NCI-H2196 treated with DMSO at 0.1 percent for 48 hours (cell line): ENCODE measurements at regions not wholly inside any gene's neighbourhood (a gene's known extent, or its start where the extent isn't known, plus 50 kb on each side); places are given as distances from the start of the nearest gene placed in this dataset.
A peak's percentile ranks its signal among the peaks of the same experiment; 100 is the strongest.
"Not testable (repeated sequence)": the region's sequence is repeated elsewhere in the genome, so short reads cannot be mapped to it uniquely, and the experiment has no call there.

Experiments used
- DNase-seq: peaks from one replicate; lab custom pipeline; 2025; ENCODE audit not compliant: unreplicated experiment; lab: John Stamatoyannopoulos, UW

DNA sequence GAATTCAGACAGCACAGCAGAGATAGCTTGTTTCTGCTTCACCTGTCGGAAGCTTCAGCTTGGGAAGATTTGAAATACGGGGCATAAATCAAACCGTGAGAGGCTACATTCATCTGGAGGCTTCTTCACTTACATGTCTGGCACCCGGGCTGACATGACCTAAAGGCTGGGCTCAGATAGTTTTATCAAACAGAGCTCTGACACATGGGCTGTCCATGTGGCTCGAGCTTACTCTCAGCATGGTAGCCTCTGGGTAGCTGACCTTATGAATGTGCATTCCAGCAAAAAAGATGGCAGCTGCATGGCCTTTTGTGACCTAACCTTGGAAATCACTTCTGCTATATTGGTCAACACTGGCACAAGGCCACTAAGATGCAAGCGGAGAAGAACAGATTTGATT is 414.5 kb downstream of the NDFIP2 start:
- no peak for DNase-seq

DNA sequence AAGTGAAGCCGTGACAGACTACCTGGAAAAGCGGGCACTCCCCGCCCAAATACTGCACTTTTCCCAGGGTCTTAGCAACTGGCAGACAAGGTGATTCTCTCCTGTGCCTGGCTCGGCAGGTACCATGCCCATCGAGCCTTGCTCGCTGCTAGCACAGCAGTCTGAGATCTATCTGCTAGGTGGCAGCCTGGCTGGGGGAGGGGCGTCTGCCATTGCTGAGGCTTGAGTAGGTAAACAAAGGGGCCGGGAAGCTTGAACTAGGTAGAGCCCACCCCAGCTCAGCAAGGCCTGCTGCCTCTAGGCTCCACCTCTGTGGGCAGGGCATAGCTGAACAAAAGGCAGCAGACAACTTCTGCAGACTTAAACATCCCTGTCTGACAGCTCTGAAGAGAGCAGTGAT is 406.3 kb downstream of the NDFIP2 start:
- DNase-seq: not testable (repeated sequence)

DNA sequence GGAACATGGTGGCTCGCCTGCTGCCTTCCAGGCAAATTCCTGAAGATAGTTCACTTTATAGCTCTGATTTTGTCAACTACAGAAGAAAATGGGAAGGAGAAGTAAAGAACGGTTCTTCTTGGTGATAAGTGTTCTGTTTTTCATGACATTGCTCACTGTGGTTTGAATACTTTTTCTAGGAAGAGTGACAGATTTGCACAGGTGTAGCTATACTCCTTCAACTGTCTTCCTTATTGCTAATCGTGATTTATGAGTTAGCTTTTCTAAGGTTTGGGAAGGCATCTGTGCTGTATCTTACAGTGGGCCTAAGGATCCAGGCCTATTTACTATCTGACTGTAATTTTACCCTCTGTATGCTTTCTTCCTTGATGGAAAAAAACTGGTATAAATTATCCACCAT is 405.6 kb downstream of the NDFIP2 start:
- no peak for DNase-seq

DNA sequence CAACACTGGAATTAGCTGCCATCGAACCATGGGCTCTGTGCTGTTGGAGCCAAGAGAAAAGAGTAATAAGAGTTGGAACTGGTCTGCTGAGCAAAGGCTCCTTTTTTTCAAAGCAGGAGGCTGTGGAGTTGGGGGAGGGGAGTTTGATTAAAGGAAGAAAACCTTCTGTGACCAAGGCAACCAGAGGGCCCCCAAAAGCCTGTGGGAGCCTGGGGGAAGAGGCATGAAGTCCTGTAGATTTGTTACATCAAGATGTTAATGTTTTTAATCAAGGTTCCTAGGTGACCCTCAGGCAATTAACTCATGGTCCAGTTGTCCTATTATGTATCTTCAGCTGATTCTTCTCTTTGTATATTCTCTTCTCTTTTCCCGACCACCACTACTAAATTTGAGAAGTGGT is 403.9 kb downstream of the NDFIP2 start:
- DNase-seq: no peak

DNA sequence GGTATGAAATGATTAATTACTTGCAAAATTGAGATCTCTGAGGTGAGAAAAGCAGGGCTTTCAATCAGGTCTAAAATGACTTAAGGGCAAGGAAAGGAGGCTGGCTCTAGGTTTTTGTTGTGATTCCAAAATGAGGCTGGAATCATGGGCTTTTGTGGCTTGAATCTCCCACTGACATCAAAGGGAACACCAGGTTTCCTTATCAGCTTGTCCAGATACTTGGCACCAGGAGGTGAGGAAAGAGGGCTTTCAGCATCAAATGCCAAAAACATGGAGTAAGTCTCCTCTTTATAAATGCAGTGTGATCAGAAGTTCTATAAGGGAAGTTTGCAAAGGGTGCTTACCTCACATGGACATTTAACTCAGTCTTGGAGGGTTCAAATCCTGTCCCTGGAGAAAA is 402.3 kb downstream of the NDFIP2 start:
- DNase-seq: no peak

DNA sequence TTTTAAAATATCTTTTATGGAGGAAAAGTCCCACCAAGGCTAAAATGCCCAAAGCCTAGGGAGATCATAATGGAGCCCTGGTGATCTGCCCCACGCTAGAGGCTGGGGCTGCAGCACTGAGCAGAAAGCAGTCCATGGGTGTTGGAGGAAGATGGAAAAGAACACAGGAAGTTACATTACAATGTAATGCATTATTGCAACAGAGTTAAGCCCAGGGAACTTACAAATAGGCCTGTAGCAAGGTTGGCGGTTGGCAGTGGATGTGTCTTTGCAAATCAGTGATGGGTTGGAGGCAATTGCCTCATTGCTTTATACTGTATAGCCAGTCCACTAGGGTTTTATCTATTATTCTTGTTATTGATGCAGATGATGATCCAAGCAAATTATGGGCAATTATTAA is 399.9 kb downstream of the NDFIP2 start:
- DNase-seq: no peak

DNA sequence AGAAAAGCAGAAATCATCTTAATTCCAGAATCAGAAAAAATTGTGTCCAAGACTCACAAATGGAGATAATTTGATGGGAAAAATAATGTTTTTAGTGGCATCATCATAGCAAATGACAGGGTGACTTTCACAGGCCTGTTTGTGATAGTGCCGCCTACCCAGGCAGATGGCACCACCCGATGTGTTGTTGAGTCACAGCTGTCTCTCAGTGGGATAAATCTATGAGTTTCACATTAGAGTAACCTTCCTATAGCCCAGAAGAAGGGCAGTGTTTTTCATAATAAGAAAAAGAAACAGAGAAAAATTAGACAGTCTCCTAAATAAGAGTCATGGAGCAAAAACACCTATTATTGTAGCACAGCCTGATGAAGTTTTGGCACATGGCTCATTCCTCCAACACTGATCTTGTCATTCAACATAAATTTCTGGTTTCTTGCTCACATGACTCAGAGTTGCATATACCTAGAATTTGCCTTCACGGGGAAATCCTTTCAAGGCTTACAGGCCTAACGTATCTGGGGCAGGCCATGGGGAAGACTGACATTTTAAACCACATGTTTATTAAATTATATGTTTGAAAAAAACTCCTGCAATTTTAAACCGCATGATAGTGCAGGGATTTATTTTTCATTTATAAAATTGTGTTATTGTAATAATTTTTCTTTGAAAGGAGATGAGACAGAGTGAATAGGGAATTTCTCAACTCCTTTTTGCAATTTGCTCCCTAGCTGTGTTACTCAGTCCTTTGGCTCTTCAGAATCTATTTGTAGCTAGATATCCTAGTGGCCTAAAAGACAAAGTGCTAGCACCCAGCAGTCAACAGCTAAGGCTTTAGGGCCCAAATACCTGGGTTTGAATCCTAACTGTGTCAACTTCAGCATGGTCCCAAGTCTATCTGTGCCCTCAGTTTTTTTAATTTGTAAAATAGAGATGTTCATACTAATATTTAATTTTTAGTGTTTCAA is 393.7 kb downstream of the NDFIP2 start:
- no peak for DNase-seq

DNA sequence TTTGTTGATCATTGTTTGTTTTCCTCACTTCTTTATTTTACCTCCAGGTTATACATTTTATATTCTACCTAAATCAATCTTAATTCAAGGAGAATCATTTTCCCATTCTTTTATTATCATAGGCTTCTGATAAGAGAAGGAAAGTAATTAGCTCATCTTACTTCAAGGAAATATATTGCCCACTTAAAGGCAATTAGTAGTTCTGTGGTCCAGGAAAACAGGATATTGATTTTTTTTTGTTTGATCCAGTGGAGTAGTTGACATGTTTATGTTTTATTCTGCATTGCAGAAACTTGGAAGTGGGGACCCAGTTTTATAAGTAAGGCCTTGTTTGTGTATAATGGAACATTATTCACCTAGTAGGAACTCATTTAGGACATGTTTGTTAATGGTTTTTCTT is 390.6 kb downstream of the NDFIP2 start:
- no peak for DNase-seq

DNA sequence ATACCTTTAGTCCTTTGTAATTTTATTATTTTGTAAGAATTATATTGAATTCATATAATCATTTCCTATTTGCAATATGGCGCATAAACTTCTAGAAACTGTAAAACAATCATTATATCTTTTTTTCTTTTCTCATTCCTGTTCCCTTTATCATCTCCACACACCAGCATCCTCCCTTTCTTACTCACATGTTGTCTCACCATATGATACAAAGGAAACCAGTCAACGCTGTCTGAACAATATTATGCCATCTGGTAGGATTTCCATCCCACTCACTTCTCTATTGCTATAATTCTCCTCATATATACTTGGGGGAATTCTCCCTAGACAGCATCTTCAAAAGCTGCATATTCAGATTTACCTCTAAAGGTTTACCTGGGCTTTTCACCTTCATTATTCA is 389.8 kb downstream of the NDFIP2 start:
- no peak for DNase-seq

DNA sequence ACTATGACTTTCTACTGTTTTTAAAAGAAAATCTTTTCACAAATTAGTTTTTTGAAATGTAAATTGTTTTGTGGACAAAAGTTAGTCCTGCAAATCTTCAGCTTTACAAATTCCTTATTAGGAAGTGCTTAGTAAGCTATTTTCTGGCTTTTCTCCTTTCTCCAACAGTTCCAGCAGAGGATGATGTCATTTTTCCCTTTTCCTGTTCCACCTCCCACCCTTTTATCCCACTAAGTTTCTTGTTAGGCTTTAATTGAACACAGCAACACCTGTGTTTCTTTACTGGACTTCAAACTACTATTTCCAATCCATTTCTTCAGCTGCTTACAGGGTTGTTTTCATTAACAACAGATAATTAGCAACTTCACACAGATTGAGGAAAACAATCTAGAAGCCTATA is 389.2 kb downstream of the NDFIP2 start:
- no peak for DNase-seq

DNA sequence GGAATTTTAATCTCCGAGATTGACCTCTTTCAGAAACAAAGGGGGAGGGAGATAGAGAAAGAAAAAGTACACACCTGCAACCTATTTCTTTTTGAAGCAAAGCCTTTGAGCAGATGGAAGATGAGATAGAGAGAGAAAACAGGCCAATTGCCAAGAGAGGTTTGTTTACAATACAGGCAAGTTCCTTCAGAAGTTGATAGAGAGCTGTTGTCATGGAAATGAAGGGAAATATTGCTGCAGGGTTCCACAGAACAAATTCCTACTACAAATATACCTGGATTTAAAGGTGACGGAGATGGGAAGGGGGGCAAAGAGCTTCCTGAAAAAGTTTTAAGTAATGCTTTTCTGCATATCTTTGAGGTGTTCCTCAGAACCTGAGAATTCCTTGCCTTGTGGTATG is 388.4 kb downstream of the NDFIP2 start:
- peak; percentile 8 for DNase-seq

DNA sequence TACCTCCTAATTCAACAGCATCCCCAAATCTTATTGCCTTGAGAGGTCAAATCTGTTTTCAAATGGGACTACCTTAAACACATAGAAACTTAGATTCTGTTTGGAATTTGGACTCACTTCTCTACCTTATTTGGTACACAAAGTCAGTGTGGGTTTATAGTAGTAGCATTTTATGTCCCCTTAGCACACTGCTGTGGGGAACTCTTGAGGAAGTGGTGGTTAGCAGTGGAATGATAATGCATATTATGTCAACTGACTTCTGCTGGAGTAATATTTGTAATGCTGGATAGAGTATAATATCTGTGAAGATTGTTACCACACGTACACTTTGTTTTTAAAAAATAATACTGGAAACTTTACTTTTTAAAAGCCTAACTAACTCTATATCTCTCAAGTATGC is 386.3 kb downstream of the NDFIP2 start:
- no peak for DNase-seq

DNA sequence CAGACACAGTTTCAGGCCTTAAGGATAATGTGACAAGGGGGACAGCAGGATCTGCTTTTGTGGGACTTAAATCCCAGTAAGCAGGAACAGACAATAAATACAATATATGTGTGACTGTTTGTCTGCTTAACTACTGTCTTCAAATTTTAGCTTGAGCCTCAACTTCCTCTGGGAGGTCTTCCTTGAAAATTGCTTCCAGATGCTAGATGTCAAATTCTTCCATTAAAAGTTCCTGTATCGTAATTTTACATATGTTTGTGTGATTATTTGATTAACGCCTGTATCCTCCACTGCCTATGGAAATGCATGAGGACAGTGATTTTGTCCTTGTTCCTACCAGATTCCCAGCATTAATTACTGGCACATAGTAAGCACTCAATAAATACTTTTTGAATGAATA is 385.5 kb downstream of the NDFIP2 start:
- DNase-seq: no peak

DNA sequence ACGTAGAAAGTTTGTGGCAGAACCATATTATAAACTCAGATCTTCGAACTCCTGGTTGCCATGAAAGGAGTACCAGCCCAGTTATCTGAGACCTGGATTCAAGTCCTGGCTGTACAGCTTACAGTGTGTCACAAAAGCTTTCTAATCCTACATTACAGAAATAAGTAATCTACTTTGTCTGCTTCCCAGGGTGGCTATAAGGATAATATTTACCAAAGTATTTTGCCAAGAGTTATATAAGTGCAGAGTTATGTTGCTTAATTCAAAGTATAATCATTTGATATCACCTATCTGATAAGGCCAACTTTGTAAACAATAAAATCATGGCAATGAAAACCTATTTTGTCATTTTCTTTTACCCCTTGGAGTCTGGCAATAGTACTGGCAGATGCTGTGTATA is 381.6 kb downstream of the NDFIP2 start:
- DNase-seq: no peak

DNA sequence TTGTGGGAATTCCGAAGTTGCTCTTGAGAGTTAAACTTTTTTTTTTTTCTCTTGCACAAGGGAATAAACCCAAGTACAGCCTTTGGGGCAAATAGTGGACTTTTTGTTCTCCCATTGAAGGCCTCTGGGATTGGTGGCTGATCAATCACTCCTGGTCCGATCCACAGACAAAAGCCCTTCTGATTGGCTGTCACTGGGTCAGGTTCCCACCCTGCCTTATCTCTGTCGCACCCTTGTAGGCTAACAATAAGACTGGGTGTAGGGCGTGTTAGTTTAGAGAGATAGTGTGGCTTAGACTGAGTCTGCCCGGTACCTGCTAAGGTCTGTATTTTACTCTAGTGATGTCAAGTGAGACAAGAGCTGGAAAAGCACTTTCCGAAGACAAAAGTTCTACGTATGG is 380.8 kb downstream of the NDFIP2 start:
- no peak for DNase-seq

DNA sequence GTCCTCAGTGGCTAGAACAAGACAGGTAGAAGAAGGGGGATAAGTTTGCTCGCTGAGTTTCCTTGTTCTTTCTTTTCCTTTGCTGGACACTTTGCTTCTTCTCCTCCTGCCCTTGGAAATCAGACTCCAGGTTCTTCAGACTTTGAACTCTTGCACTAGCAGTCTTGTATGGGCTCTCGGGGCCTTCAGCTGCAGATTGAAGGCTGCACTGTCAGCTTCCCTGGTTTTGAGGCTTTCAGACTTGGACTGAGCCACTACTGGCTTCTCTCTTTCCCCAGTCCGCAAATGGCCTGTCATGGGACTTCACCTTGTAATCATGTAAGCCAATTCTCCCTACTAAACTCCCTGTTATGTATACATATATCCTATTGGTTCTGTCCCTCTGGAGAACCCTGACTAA is 379.8 kb downstream of the NDFIP2 start:
- no peak for DNase-seq

DNA sequence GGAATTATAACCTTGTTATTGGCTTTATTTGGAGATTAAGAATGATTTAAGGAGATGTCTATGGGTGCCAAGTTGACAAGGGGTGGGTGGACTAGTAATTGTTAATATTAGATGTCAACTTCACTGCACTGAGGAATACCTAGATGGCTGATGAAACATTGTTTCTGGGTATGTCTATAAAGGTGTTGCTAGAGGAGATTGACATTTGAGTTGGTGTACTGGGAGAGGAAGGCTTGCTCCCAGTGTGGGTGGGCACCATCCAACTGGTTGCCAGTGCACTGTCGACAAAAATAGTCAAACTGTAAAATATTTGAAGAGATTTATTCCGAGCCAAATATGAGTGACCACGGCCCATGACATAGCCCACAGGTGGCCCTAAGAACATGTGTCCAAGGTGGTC is 378.8 kb downstream of the NDFIP2 start:
- no peak for DNase-seq

DNA sequence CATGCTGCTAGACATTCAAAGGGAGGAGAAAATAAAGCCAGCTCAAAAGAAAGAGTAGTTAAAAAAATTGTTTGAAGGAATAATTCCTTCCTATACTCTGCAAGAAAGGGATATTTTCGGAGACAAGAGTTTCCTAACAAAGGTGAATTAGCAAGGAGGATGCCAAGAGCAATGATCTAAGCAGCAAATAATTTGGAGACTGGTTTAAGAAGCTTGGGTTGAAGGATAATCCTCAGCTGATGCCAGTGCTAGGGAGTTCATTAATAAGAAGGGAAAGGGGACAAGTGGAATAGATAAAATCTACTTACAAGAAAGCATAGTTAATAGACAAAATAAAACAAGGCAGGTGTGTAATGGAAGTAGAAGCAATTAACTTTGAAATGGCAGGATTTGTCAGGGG is 372.3 kb downstream of the NDFIP2 start:
- DNase-seq: no peak

DNA sequence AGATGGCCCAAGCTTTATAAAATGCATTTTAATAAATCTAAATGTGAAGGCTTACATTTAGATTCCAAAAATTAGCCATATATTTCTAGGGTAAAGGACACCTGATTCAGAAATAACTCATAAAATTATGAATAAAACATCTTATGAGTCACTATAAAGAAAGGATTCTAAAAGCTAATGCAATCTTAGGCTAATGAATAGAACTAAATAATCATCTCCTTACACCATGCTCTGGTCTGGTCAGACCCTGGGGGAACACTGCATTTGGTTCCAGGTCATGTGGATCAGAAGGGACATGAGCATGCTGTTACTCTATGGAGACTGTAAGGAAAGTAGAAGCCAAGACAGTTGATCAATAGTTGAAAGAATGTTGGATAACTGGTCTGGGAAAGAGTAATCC is 370.4 kb downstream of the NDFIP2 start:
- no peak for DNase-seq

DNA sequence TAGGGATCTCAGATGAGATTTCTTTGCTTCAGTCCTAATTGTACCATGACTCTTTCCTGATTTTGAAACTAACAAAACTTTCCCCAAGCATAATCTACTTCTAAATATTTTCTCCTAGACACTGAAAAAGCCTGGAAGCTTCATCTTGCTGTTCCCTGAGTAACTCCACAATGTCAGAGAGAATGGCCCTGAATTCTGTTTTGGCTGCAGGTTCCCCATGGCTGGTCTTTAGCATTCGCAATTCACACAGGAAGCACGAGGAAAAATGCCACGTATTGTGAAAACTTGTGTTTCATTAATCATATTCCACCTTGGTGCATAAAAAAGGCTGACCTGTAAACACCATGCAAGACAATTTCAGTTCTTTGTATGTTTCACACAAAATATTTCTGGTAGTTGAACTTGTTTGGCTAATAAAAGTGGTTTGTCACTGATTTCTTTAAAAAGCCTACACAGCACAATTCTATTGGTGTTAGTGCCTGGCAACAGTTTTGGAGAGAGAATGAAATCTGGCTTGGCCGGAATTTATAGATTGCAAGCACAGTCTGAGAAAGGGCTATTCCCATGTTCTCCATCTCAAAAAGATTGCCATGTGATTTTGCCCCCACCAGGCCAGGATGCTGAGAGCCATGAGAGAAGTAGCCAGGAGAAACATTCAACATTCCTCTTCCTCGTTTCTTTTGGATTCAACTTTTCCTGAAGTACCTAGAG is 367.1 kb downstream of the NDFIP2 start:
- no peak for DNase-seq

DNA sequence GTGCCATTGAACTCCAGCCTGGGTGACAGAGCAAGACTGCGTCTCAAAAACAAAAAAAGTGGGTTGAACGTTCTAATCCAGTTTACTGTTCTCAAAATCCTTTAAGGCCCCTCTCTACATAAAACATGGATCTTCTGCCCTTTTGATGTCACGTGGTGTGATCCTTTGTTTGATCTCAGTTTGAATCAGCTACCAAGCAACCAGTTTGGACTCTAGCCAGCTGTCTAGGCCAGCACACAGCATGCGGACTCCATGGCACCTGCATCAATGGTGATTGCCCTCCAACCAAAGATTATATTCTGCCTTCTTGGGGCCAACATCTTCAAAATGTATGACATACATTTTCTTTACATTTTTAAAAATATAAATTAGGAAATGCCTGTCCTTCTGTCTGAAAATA is 365.4 kb downstream of the NDFIP2 start:
- no peak for DNase-seq

DNA sequence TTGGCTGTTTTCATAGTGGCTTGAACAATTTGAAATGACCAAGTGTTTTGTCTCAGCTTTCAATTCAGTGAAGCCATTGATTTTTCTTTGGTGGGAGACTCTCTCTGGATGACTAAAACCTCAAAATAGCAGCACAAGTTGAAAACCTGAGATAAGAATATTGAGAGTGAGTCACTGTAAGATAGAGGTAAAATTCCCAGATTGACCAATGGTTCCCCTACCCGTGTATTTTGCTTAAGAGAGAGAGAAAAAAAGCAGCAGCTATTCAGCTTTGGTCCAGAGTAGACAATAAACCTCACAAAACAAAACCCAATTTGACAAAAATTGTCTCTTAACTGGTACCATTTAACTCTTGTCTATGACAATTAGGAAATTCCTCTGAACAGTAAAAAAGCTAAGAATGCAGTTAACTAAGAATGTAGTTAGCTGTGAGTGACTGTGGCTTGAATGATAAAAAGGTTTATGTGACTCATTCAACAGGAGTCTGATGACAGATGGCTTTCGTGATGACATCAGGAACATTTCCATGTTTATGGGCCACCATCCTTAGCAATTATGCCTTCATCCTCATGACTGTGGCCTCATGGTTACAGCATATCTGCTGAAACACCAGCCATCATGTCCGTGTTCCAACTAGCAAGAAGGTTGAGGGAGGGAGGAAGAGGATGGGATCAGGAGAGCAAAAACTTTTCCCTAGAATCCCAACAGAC is 356.9 kb downstream of the NDFIP2 start:
- DNase-seq: no peak
